ENCODE measurements at regions not wholly inside any gene's neighbourhood (a gene's known extent, or its start where the extent isn't known, plus 50 kb on each side); places are given as distances from the start of the nearest gene placed in this dataset.

GRCh38 chr13:48858122-48858902, 117.4 kb upstream of the FNDC3A start:
- TF ChIP-seq CTCF (IDR thresholded peaks at IDR 0.05) (no peak), POLR2A (IDR thresholded peaks at IDR 0.05) (no peak)

Measured in uterus (tissue), 2 donors.